SU-DHL-6 (cell line): ENCODE measurements at regions not wholly inside any gene's neighbourhood (a gene's known extent, or its start where the extent isn't known, plus 50 kb on each side); places are given as distances from the start of the nearest gene placed in this dataset.

Source experiments
- H2AFZ ChIP-seq: fragments of 200-600 bp; sonication (generic); 2 replicates; pipeline ENCODE4 v1.6.1; 2014; ENCODE audit warnings: low read depth, mild to moderate bottlenecking, moderate library complexity, mixed read lengths, antibody characterized with exemption, low read length; ENCODE audit not compliant: severe bottlenecking
- H3F3A ChIP-seq: fragments of 200-600 bp; shearing (Covaris generic); 2 replicates; pipeline ENCODE4 v1.6.0; 2016; ENCODE audit warnings: antibody characterized with exemption, mild to moderate bottlenecking; ENCODE audit not compliant: insufficient read depth
- H3K27ac ChIP-seq: fragments of 200-600 bp; sonication (generic); 2 replicates; pipeline ENCODE4 v1.5.1; 2016; ENCODE audit warnings: low read depth, mild to moderate bottlenecking, low read length, moderate library complexity, mixed read lengths
- H3K27me3 ChIP-seq: fragments of 200-600 bp; sonication (generic), shearing (Covaris generic); 2 replicates; pipeline ENCODE4 v1.6.0; 2014; ENCODE audit warnings: mild to moderate bottlenecking, low read length
- H3K36me3 ChIP-seq: fragments of 200-600 bp; sonication (generic); 2 replicates; pipeline ENCODE4 v1.6.1; 2014; ENCODE audit warnings: mild to moderate bottlenecking, low read length, mixed read lengths
- H3K4me2 ChIP-seq: fragments of 300-600, 200-600 bp; shearing (Covaris generic), sonication (generic); 2 replicates; pipeline ENCODE4 v1.6.0; 2014; ENCODE audit warnings: low read length, low read depth, mild to moderate bottlenecking; ENCODE audit not compliant: poor library complexity, severe bottlenecking
- H3K4me3 ChIP-seq: fragments of 200-600 bp; sonication (generic); 2 replicates; pipeline ENCODE4 v1.5.1; 2014; ENCODE audit warnings: antibody characterized with exemption, low read length, mild to moderate bottlenecking, mixed read lengths; ENCODE audit not compliant: insufficient read depth, poor library complexity, severe bottlenecking
- H3K79me2 ChIP-seq: fragments of 200-600 bp; sonication (generic); 2 replicates; pipeline ENCODE4 v1.6.1; 2014; ENCODE audit warnings: mild to moderate bottlenecking, low read length, moderate library complexity; ENCODE audit not compliant: insufficient read depth
- H3K9ac ChIP-seq: fragments of 200-600 bp; sonication (generic); 2 replicates; pipeline ENCODE4 v1.7.0; 2014; ENCODE audit warnings: mild to moderate bottlenecking, low read length
- H3K9me2 ChIP-seq: fragments of 200-600 bp; sonication (generic); replicated peaks from 2 replicates; pipeline ENCODE4 v1.6.1; 2014; ENCODE audit warnings: low read length; ENCODE audit not compliant: insufficient read depth
- H3K9me3 ChIP-seq: fragments of 200-600 bp; sonication (generic); 2 replicates; pipeline ENCODE4 v1.6.1; 2014; ENCODE audit warnings: low read length, mixed read lengths; ENCODE audit not compliant: insufficient read depth
- H4K20me1 ChIP-seq: fragments of 200-600 bp; sonication (generic); 2 replicates; pipeline ENCODE4 v1.6.1; 2014; ENCODE audit warnings: low read depth, mild to moderate bottlenecking, antibody characterized with exemption, low read length, moderate library complexity, mixed read lengths
- EZH2phosphoT487 ChIP-seq: fragments of 200-600 bp; sonication (generic), shearing (Covaris generic); conservative IDR thresholded peaks from 2 replicates; pipeline ENCODE4 v1.6.1; 2018; ENCODE audit warnings: mild to moderate bottlenecking, antibody characterized with exemption, low read length, moderate library complexity, mixed read lengths
- TF ChIP-seq, protein P1 (sequence below): fragments of 200-600 bp; sonication (generic); IDR thresholded peaks from one replicate; pipeline ENCODE4 v1.5.1; 2017; ENCODE audit warnings: antibody characterized with exemption, mild to moderate bottlenecking, low read length, moderate library complexity; ENCODE audit not compliant: insufficient read depth, poor library complexity, severe bottlenecking

GRCh38 chr13:99803141-99803540 is 168.4 kb downstream of the ZIC5 start:
- no peak for TF ChIP-seq EZH2phosphoT487
- TF ChIP-seq, protein P1, sequence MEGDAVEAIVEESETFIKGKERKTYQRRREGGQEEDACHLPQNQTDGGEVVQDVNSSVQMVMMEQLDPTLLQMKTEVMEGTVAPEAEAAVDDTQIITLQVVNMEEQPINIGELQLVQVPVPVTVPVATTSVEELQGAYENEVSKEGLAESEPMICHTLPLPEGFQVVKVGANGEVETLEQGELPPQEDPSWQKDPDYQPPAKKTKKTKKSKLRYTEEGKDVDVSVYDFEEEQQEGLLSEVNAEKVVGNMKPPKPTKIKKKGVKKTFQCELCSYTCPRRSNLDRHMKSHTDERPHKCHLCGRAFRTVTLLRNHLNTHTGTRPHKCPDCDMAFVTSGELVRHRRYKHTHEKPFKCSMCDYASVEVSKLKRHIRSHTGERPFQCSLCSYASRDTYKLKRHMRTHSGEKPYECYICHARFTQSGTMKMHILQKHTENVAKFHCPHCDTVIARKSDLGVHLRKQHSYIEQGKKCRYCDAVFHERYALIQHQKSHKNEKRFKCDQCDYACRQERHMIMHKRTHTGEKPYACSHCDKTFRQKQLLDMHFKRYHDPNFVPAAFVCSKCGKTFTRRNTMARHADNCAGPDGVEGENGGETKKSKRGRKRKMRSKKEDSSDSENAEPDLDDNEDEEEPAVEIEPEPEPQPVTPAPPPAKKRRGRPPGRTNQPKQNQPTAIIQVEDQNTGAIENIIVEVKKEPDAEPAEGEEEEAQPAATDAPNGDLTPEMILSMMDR, result no peak
- Histone ChIP-seq H3K9me3 (no peaks in the 10 kb centered on the region), H3K4me3 (no peak overlapping the region), H3K27ac (no peak overlapping the region), H3K27me3 (no peaks in the 10 kb centered on the region), H3F3A (no peaks in the 10 kb centered on the region), H4K20me1 (no peaks in the 10 kb centered on the region), H3K36me3 (no peaks in the 10 kb centered on the region), H3K9me2 (no peaks in the 10 kb centered on the region), H3K9ac (no peak overlapping the region), H3K4me2 (no peak overlapping the region), H2AFZ (no peak overlapping the region), H3K79me2 (no peaks in the 10 kb centered on the region)

- no peak overlapping the region for H2AFZ ChIP-seq
- H3K9me3 ChIP-seq, result no peaks in the 10 kb centered on the region
- no peaks in the 10 kb centered on the region for H3K9me2 ChIP-seq
- H3K9ac ChIP-seq, result no peak overlapping the region
- H3F3A ChIP-seq, result no peaks in the 10 kb centered on the region
- no peak overlapping the region for H3K4me3 ChIP-seq
- TF ChIP-seq, protein P1, result no peak
- TF ChIP-seq EZH2phosphoT487, result no peak
- H3K36me3 ChIP-seq, result no peaks in the 10 kb centered on the region
- H3K27me3 ChIP-seq, result no peaks in the 10 kb centered on the region
- H3K27ac ChIP-seq, result no peak overlapping the region
- H3K4me2 ChIP-seq, result no peak overlapping the region
- H4K20me1 ChIP-seq, result no peaks in the 10 kb centered on the region
- H3K79me2 ChIP-seq, result no peaks in the 10 kb centered on the region
These were observed 169.2 kb downstream of the ZIC5 start for GRCh38 chr13:99802416-99802815.

- no peaks in the 10 kb centered on the region for H3K9me3 ChIP-seq
- TF ChIP-seq EZH2phosphoT487, result no peak
- TF ChIP-seq, protein P1, result no peak
- no peak overlapping the region for H3K27ac ChIP-seq
- no peaks in the 10 kb centered on the region for H4K20me1 ChIP-seq
- no peaks in the 10 kb centered on the region for H3F3A ChIP-seq
- no peaks in the 10 kb centered on the region for H3K79me2 ChIP-seq
- no peak overlapping the region for H2AFZ ChIP-seq
- H3K9ac ChIP-seq, result no peak overlapping the region
- H3K4me3 ChIP-seq, result no peak overlapping the region
- H3K27me3 ChIP-seq, result no peaks in the 10 kb centered on the region
- no peaks in the 10 kb centered on the region for H3K9me2 ChIP-seq
- H3K36me3 ChIP-seq, result no peaks in the 10 kb centered on the region
- H3K4me2 ChIP-seq, result no peak overlapping the region
These were observed 170.6 kb downstream of the ZIC5 start for GRCh38 chr13:99800951-99801350.

DNA sequence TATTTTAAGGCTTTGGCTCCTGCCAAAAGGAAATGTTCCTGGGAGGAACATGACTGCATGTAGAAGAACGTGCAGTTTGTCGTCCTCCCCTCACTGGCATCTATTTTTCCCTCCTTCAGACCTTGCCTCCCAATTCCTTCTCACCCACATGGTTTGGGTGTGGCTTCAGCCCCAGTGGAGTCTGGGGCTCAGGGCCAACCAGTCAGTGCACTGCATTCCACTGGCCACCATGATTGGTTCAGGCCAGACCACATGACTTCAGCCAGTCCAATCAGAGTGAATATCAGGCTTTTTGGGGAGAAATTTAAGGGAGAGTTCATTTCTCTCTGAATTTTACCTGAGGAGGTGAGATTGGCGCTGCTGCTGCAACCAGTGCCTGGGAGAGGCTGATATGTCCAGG is 171.6 kb downstream of the ZIC5 start:
- no peaks in the 10 kb centered on the region for H3K36me3 ChIP-seq
- no peak overlapping the region for H2AFZ ChIP-seq
- H3K27me3 ChIP-seq, result no peaks in the 10 kb centered on the region
- no peaks in the 10 kb centered on the region for H3F3A ChIP-seq
- no peaks in the 10 kb centered on the region for H4K20me1 ChIP-seq
- H3K9ac ChIP-seq, result no peak overlapping the region
- H3K4me2 ChIP-seq, result no peak overlapping the region
- H3K79me2 ChIP-seq, result no peaks in the 10 kb centered on the region
- TF ChIP-seq, protein P1, result no peak
- no peak for TF ChIP-seq EZH2phosphoT487
- H3K9me3 ChIP-seq, result no peaks in the 10 kb centered on the region
- H3K27ac ChIP-seq, result no peak overlapping the region
- no peaks in the 10 kb centered on the region for H3K9me2 ChIP-seq
- no peak overlapping the region for H3K4me3 ChIP-seq
